NCI-H526 (cell line): ENCODE measurements at regions not wholly inside any gene's neighbourhood (a gene's known extent, or its start where the extent isn't known, plus 50 kb on each side); places are given as distances from the start of the nearest gene placed in this dataset.
A peak's percentile ranks its signal among the peaks of the same experiment; 100 is the strongest.

Experiments used
- DNase-seq, 2 experiments: peaks; one replicate each; lab custom pipeline; 2025; lab: John Stamatoyannopoulos, UW

GRCh38 chr11:70501051-70501901, 102.9 kb downstream of the CTTN start:
- DNase-seq, result no peak

- no peak for DNase-seq
These were observed 103.7 kb downstream of the CTTN start for GRCh38 chr11:70501933-70502540.

GRCh38 chr11:70502677-70503467, 104.5 kb downstream of the CTTN start:
- peak; percentile 17 to 72 for DNase-seq

GRCh38 chr11:70503468-70504221, 105.3 kb downstream of the CTTN start:
- DNase-seq, result peak; percentile 36 to 84

GRCh38 chr11:70504246-70505020, 106.1 kb downstream of the CTTN start:
- no peak for DNase-seq

GRCh38 chr11:70505331-70505731, 107.0 kb downstream of the CTTN start:
- no peak for DNase-seq

GRCh38 chr11:70505761-70506657, 107.7 kb downstream of the CTTN start:
- no peak for DNase-seq

- no peak for DNase-seq
These were observed 108.3 kb downstream of the CTTN start for GRCh38 chr11:70506658-70506970.

GRCh38 chr11:70506986-70507385, 108.7 kb downstream of the CTTN start:
- no peak for DNase-seq

GRCh38 chr11:70507466-70508230, 109.3 kb downstream of the CTTN start:
- DNase-seq, result no peak

- no peak for DNase-seq
These were observed 109.8 kb downstream of the CTTN start for GRCh38 chr11:70508231-70508480.

- no peak for DNase-seq
These were observed 111.1 kb downstream of the CTTN start for GRCh38 chr11:70509476-70509875.

GRCh38 chr11:70510106-70510505, 111.8 kb downstream of the CTTN start:
- no peak for DNase-seq

GRCh38 chr11:70510571-70510970, 112.2 kb downstream of the CTTN start:
- no peak for DNase-seq

- DNase-seq, result peak in 1 of 2 experiments; percentile 46
These were observed 113.0 kb downstream of the CTTN start for GRCh38 chr11:70511345-70511744.

GRCh38 chr11:70512716-70513115, 114.4 kb downstream of the CTTN start:
- no peak for DNase-seq

- DNase-seq, result no peak
These were observed 118.9 kb downstream of the CTTN start for GRCh38 chr11:70517203-70517602.

GRCh38 chr11:70517988-70518907, 119.9 kb downstream of the CTTN start:
- no peak for DNase-seq

- no peak for DNase-seq
These were observed 120.8 kb downstream of the CTTN start for GRCh38 chr11:70519117-70519516.
